Stomach (tissue), 4 donors: ENCODE measurements at regions not wholly inside any gene's neighbourhood (a gene's known extent, or its start where the extent isn't known, plus 50 kb on each side); places are given as distances from the start of the nearest gene placed in this dataset.

ENCODE experiments used
- CTCF ChIP-seq, 7 experiments: fragments of 450-650 bp in 4 of 7; fragments of 200-600 bp in 3 of 7; sonication (generic) in 3 of 7; IDR thresholded peaks; one replicate each; pipeline ENCODE4 v1.5.1; 2016 to 2019; ENCODE audit warnings: antibody characterized with exemption in 7 of 7, control low read depth in 2 of 7, mild to moderate bottlenecking in 1 of 7
- EP300 ChIP-seq: sonication (generic); formaldehyde crosslinking; IDR thresholded peaks from one replicate; pipeline ENCODE4 v1.6.1; 2017; ENCODE audit warnings: antibody characterized with exemption
- POLR2AphosphoS5 ChIP-seq, 3 donors: sonication (generic); formaldehyde crosslinking; IDR thresholded peaks; one replicate each; pipeline ENCODE4 v1.6.1; 2016; ENCODE audit warnings: antibody characterized with exemption in 3 of 3

- TF ChIP-seq CTCF (IDR thresholded peaks at IDR 0.05) (no peak), POLR2AphosphoS5 (IDR thresholded peaks at IDR 0.05) (no peak), EP300 (no peak)
Measured at GRCh38 chr2:85954192-85954589, 65.4 kb upstream of the ST3GAL5 start.
